IPS DF 6.9 (cell line): ENCODE measurements at regions not wholly inside any gene's neighbourhood (a gene's known extent, or its start where the extent isn't known, plus 50 kb on each side); places are given as distances from the start of the nearest gene placed in this dataset.

ENCODE experiments used
- DNase-seq: peaks from one replicate; pipeline ENCODE4 v3.0.0-alpha.2; 2013; ENCODE audit warnings: low read depth, low spot score
- H3K27ac ChIP-seq: one replicate; pipeline ENCODE4 v1.5.1; 2013; ENCODE audit warnings: low read length, control low read depth
- H3K27me3 ChIP-seq: 2 replicates; pipeline ENCODE4 v1.6.1; 2013; ENCODE audit warnings: mild to moderate bottlenecking, low read length; ENCODE audit not compliant: control insufficient read depth, insufficient read depth
- H3K36me3 ChIP-seq: 2 replicates; pipeline ENCODE4 v1.6.1; 2013; ENCODE audit warnings: low read length; ENCODE audit not compliant: control insufficient read depth, insufficient read depth
- H3K4me1 ChIP-seq: 2 replicates; pipeline ENCODE4 v1.6.1; 2013; ENCODE audit warnings: low read length; ENCODE audit not compliant: control insufficient read depth, insufficient read depth
- H3K4me3 ChIP-seq: 2 replicates; pipeline ENCODE4 v1.5.1; 2013; ENCODE audit warnings: mild to moderate bottlenecking, low read length
- H3K9me3 ChIP-seq: 2 replicates; pipeline ENCODE4 v1.6.1; 2013; ENCODE audit warnings: low read length, inconsistent platforms; ENCODE audit not compliant: control insufficient read depth, insufficient read depth
- WGBS: extraction: QIAGEN DNeasy Blood & Tissue Kit; methylation state at CpG from one replicate; pipeline ENCODE4 v1.1.7; 2013; ENCODE audit warnings: mixed read lengths, missing lambda C conversion rate; ENCODE audit not compliant: insufficient read length, insufficient coverage; 5-methylcytosine and 5-hydroxymethylcytosine counted together

DNA sequence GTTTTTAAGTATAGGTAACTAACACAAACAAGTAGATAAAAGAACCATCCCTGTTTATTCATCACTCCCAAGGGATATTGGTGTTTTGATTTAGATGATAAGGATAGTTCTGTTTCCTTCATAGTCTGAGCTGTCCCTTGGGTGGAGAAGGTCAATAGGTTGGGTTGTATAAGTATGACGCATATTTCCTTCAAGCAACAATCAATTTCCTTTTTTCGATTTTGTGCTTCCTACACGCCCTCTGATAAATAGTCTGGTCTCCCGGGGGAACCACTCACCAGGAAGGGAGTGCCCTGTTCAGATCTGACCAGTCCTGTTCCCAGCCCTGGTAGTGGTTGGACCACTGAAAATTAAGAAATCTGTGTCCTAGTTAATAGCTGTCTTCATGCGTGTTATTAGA, 378.8 kb upstream of the FAR2 start:
- no peak for DNase-seq
- H3K4me3 ChIP-seq, result no peak overlapping the region
- no CpG with 5 or more reads among the region's 5 CpGs for WGBS

DNA sequence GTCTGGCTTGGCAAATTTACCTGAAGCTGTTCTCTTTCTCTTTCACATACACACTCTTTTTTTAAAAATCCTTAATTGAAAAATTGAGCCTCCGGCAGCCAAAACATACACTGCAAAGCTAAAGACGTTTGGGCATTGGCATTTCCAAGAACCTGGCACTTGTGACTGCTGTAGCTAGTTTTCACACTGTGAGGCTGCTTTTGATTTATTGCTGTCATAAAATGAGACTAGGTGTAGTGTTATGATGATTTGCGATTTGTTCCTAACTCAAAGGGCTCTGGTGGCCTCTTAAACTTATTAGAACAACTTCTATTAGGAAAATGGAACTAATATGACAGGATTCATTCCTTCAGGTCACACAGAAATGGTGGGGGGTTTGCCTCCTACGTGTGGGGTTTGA, 377.1 kb upstream of the FAR2 start:
- no peak overlapping the region for H3K4me3 ChIP-seq
- no peak for DNase-seq
- WGBS, result no CpG with 5 or more reads among the region's 4 CpGs
- H3K27ac ChIP-seq, result no peak overlapping the region
- no peaks in the 10 kb centered on the region for H3K27me3 ChIP-seq
- no peaks in the 10 kb centered on the region for H3K4me1 ChIP-seq
- no peaks in the 10 kb centered on the region for H3K9me3 ChIP-seq
- no peaks in the 10 kb centered on the region for H3K36me3 ChIP-seq

More for the DNA sequence above, 378.8 kb upstream of the FAR2 start:
- Histone ChIP-seq H3K27ac (no peak overlapping the region), H3K9me3 (no peaks in the 10 kb centered on the region), H3K27me3 (no peaks in the 10 kb centered on the region), H3K4me1 (no peaks in the 10 kb centered on the region), H3K36me3 (no peaks in the 10 kb centered on the region)

- Histone ChIP-seq H3K36me3 (no peaks in the 10 kb centered on the region), H3K4me1 (no peaks in the 10 kb centered on the region), H3K27me3 (no peaks in the 10 kb centered on the region), H3K9me3 (no peaks in the 10 kb centered on the region), H3K27ac (no peak overlapping the region), H3K4me3 (no peak overlapping the region)
- no peak for DNase-seq
- WGBS, result no CpG with 5 or more reads among the region's 4 CpGs
Observed at GRCh38 chr12:28775556-28775955, 373.5 kb upstream of the FAR2 start.

- H3K27ac ChIP-seq, result no peak overlapping the region
- no peaks in the 10 kb centered on the region for H3K27me3 ChIP-seq
- DNase-seq, result no peak
- no peaks in the 10 kb centered on the region for H3K9me3 ChIP-seq
- H3K4me3 ChIP-seq, result no peak overlapping the region
- no peaks in the 10 kb centered on the region for H3K4me1 ChIP-seq
- WGBS, result no CpG with 5 or more reads among the region's 1 CpG
- H3K36me3 ChIP-seq, result no peaks in the 10 kb centered on the region
Observed at GRCh38 chr12:28776220-28776619, 372.9 kb upstream of the FAR2 start.

DNA sequence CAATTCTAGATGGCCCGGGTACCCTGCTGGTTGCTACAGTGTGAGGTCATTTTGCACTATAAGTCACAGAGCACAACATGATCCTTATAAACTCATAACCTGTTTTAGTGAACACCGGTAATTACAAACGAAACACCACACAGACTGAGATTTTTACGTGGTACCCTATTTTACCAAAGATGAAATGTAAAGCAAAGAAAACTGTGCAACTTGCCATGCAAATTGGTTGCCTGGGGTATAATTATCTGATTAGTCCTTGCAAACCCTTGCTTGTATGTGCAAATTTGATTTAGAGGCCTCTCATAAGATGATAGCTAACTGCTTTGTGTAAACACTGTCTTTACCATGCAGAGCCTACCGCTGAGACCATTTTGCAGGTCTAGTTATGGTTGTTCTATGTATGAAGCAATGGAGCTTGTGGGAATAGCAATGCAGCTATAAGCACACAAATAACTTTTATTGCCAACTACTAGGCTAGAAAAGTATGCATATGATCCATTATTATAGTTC, 372.1 kb upstream of the FAR2 start:
- Histone ChIP-seq H3K27me3 (no peaks in the 10 kb centered on the region), H3K27ac (no peak overlapping the region), H3K36me3 (no peaks in the 10 kb centered on the region), H3K4me1 (no peaks in the 10 kb centered on the region), H3K9me3 (no peaks in the 10 kb centered on the region), H3K4me3 (no peak overlapping the region)
- DNase-seq, result no peak
- WGBS, result no CpG with 5 or more reads among the region's 5 CpGs

DNA sequence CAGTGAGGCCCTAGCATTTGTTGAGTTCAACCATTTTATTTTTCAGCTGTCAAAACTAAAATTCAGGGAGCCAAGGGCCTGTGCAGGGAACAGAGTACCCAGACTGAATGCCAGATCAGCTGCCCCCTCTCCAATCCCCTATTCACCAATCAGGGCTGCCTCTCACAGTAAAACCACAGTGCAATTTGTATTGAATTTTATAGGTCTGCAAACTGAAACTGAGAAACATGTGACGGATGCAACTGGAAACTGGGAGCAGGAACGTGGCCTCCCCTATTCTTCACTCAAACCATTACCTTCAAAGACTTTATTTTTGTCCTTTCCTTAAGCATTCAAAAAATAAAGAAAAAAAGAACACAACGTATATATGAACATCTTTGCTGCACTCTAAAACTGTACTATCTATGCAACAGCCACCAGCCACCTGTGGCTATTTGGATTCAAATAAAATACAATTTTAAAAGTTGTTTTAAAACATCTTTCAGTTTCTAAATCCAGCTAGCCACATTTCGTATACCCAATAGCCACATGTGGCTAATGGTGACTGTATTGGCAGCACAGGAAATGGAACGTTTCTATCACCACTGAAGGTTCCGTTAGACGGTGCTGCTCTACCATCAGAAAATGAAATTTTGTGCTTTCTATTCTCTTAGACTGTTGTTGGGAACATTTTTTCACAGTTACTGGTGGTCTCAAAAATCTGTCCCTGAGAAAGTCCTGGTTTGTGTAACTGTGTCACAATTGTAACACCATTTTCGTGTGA, 371.3 kb upstream of the FAR2 start:
- H3K27ac ChIP-seq, result no peak overlapping the region
- WGBS, result no CpG with 5 or more reads among the region's 8 CpGs

GRCh38 chr12:28780096-28780495, 369.0 kb upstream of the FAR2 start:
- no peaks in the 10 kb centered on the region for H3K9me3 ChIP-seq

More for the DNA sequence above, 371.3 kb upstream of the FAR2 start:
- Histone ChIP-seq H3K4me1 (no peaks in the 10 kb centered on the region), H3K9me3 (no peaks in the 10 kb centered on the region), H3K27me3 (no peaks in the 10 kb centered on the region), H3K4me3 (no peak overlapping the region), H3K36me3 (no peaks in the 10 kb centered on the region)
- DNase-seq, result no peak

DNA sequence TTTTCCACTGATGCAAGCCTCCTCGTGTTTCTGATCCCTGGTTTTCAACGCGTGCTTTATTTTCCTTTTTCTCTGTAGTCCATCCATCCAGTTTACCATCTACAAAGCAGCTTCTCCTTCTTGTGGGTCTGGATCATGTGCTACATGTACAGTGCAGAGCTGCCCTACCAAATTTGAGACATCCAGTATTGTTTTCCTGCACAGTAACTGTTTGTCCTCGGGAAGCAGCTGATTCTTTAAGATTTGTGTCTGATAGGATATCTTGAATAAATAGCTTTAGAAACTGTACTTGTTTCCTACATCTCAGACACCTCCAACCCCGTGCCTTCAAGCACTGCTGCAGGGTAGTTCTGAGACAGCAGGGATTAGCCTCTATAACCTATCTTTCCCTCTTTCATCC, 368.1 kb upstream of the FAR2 start:
- Histone ChIP-seq H3K4me3 (no peak overlapping the region), H3K27ac (no peak overlapping the region), H3K9me3 (no peaks in the 10 kb centered on the region), H3K27me3 (no peaks in the 10 kb centered on the region), H3K4me1 (no peaks in the 10 kb centered on the region), H3K36me3 (no peaks in the 10 kb centered on the region)
- WGBS, result no CpG with 5 or more reads among the region's 5 CpGs
- DNase-seq, result no peak

More at GRCh38 chr12:28780096-28780495, 369.0 kb upstream of the FAR2 start:
- Histone ChIP-seq H3K4me1 (no peaks in the 10 kb centered on the region), H3K27me3 (no peaks in the 10 kb centered on the region), H3K27ac (no peak overlapping the region), H3K36me3 (no peaks in the 10 kb centered on the region), H3K4me3 (no peak overlapping the region)
- WGBS, result no CpG with 5 or more reads among the region's 2 CpGs
- DNase-seq, result no peak

GRCh38 chr12:28781671-28782652, 367.1 kb upstream of the FAR2 start:
- Histone ChIP-seq H3K36me3 (no peaks in the 10 kb centered on the region), H3K27ac (no peak overlapping the region), H3K27me3 (no peaks in the 10 kb centered on the region), H3K4me3 (no peak overlapping the region), H3K9me3 (no peaks in the 10 kb centered on the region), H3K4me1 (no peaks in the 10 kb centered on the region)
- no peak for DNase-seq
- WGBS, result no CpG with 5 or more reads among the region's 10 CpGs

- Histone ChIP-seq H3K27me3 (no peaks in the 10 kb centered on the region), H3K36me3 (no peaks in the 10 kb centered on the region), H3K9me3 (no peaks in the 10 kb centered on the region), H3K27ac (no peak overlapping the region), H3K4me1 (no peaks in the 10 kb centered on the region), H3K4me3 (no peak overlapping the region)
- DNase-seq, result no peak
- no CpG with 5 or more reads among the region's 1 CpG for WGBS
Observed at GRCh38 chr12:28782812-28783211, 366.3 kb upstream of the FAR2 start.
